K562 (cell line): ENCODE measurements at regions not wholly inside any gene's neighbourhood (a gene's known extent, or its start where the extent isn't known, plus 50 kb on each side); places are given as distances from the start of the nearest gene placed in this dataset.

Experiments used
- ATAC-seq: fragments of 200-7000 bp; cut with Tn5 transposase; 3 replicates; pipeline ENCODE4 v1.9.1; 2020; ENCODE audit warnings: moderate library complexity
- BruUV-seq: library from RNA; stranded (reverse); fragments of 400-500 nt; replicated peaks from 2 replicates; lab custom pipeline; 2021; lab: Mats Ljungman, UMichigan
- CTCF ChIA-PET: fragments of 300-600 bp; formaldehyde crosslinking; extraction: SDS; loops from one replicate; lab custom pipeline; 2021; ENCODE audit warnings: low intra/inter-chr PET ratio; lab: Yijun Ruan, JAX
- POLR2A ChIA-PET: fragments of 300-600, 350-650 bp; sonication (Branson Sonifier 250); formaldehyde crosslinking; extraction: SDS; loops from one replicate; lab custom pipeline; 2021; ENCODE audit warnings: antibody characterized with exemption, inconsistent platforms; lab: Yijun Ruan, JAX
- DNase-seq, 4 experiments: peaks; one replicate each; pipeline versions ENCODE4 v3.0.0 to v3.0.0-alpha.2; 2011 to 2018; ENCODE audit warnings: low spot score in 3 of 4, mixed read lengths in 3 of 4; ENCODE audit errors: extremely low read depth in 1 of 4
- FAIRE-seq: peaks from 2 replicates; lab custom pipeline; 2011; peaks lifted over from hg19 to GRCh38; lab: Jason Lieb, UNC
- H2AFZ ChIP-seq: 2 replicates; pipeline ENCODE4 v1.6.0; 2011; ENCODE audit warnings: low read depth, low read length, control low read depth, inconsistent platforms
- H3K27ac ChIP-seq: fragments of 200-600 bp; 3 replicates; pipeline ENCODE4 v1.8.0; 2011; ENCODE audit warnings: low read depth, mild to moderate bottlenecking, control low read depth, inconsistent platforms, low read length, moderate library complexity, mixed read lengths; ENCODE audit errors: extremely low read depth
- H3K27me3 ChIP-seq, 2 experiments: fragments of 300-600 bp in 1 of 2; 2 replicates in 1 of 2; 3 replicates in 1 of 2; pipeline versions ENCODE4 v1.6.0 to v1.8.0; 2011; ENCODE audit warnings: inconsistent platforms in 2 of 2, low read length in 2 of 2, mild to moderate bottlenecking in 1 of 2, mixed read lengths in 1 of 2, moderate library complexity in 1 of 2; ENCODE audit not compliant: control insufficient read depth in 2 of 2, insufficient read depth in 2 of 2
- H3K36me3 ChIP-seq: fragments of 300-600 bp; 3 replicates; pipeline ENCODE4 v1.8.0; 2011; ENCODE audit warnings: mild to moderate bottlenecking, low read length, inconsistent platforms; ENCODE audit not compliant: control insufficient read depth, insufficient read depth
- H3K4me1 ChIP-seq, 2 experiments: fragments of 200-600 bp in 1 of 2; replicated peaks in 1 of 2; 2 replicates in 1 of 2; 3 replicates in 1 of 2; pipeline versions ENCODE4 v1.5.1 to v1.8.0; 2011; ENCODE audit warnings: inconsistent platforms in 2 of 2, low read length in 2 of 2, mild to moderate bottlenecking in 1 of 2, mixed read lengths in 1 of 2, moderate library complexity in 1 of 2; ENCODE audit not compliant: control insufficient read depth in 2 of 2, insufficient read depth in 2 of 2
- H3K4me2 ChIP-seq: 2 replicates; pipeline ENCODE4 v1.6.1; 2011; ENCODE audit warnings: low read length, control low read depth, inconsistent platforms, mixed read lengths; ENCODE audit not compliant: insufficient read depth
- H3K4me3 ChIP-seq: fragments of 200-600 bp; sonication (generic), shearing (Covaris generic); 2 replicates; pipeline ENCODE4 v1.5.1; 2016; ENCODE audit warnings: control low read depth, inconsistent platforms
- H3K79me2 ChIP-seq: fragments of 200-600 bp; 3 replicates; pipeline ENCODE4 v1.8.0; 2011; ENCODE audit warnings: low read length, inconsistent platforms; ENCODE audit not compliant: control insufficient read depth, insufficient read depth
- H3K9ac ChIP-seq, 2 experiments: 2 replicates each; pipeline versions ENCODE4 v1.6.0 to v1.6.1; 2011; ENCODE audit warnings: low read depth in 2 of 2, low read length in 2 of 2, control low read depth in 1 of 2, inconsistent platforms in 1 of 2, mild to moderate bottlenecking in 1 of 2, mixed read lengths in 1 of 2; ENCODE audit not compliant: insufficient read depth in 1 of 2
- H3K9me1 ChIP-seq: one replicate; pipeline ENCODE4 v1.6.0; 2011; ENCODE audit warnings: inconsistent platforms, mild to moderate bottlenecking, low read length, moderate library complexity; ENCODE audit not compliant: control insufficient read depth, insufficient read depth
- H3K9me3 ChIP-seq: replicated peaks from 2 replicates; pipeline ENCODE4 v1.5.1; 2011; ENCODE audit warnings: low read depth, low read length, inconsistent platforms; ENCODE audit not compliant: control insufficient read depth, insufficient read depth
- H4K20me1 ChIP-seq: replicated peaks from 2 replicates; pipeline ENCODE4 v1.6.1; 2011; ENCODE audit warnings: low read length, inconsistent platforms, mixed read lengths; ENCODE audit not compliant: control insufficient read depth, insufficient read depth
- CAMTA2 ChIP-seq: fragments of 250-450 bp; sonication (Bioruptor Pico); conservative IDR thresholded peaks from 2 replicates; pipeline ENCODE4 v1.5.1; 2022
- CBFB ChIP-seq: sonication (generic); formaldehyde crosslinking; IDR thresholded peaks from 2 replicates; pipeline ENCODE4 v1.4.0; 2020; ENCODE audit warnings: mild to moderate bottlenecking, missing genetic modification reagents
- FOXO4 ChIP-seq: fragments of 450-650 bp; formaldehyde crosslinking; IDR thresholded peaks from 2 replicates; pipeline ENCODE4 v1.4.0; 2020; ENCODE audit warnings: mild to moderate bottlenecking, moderate library complexity
- GABPB1 ChIP-seq: sonication (generic); formaldehyde crosslinking; IDR thresholded peaks from 2 replicates; pipeline ENCODE4 v1.8.0; 2022; ENCODE audit warnings: mild to moderate bottlenecking, missing genetic modification reagents
- MAX ChIP-seq: sonication (generic); formaldehyde crosslinking; IDR thresholded peaks from 2 replicates; pipeline ENCODE4 v1.9.0; 2022; ENCODE audit warnings: mild to moderate bottlenecking, missing genetic modification reagents
- MIER1 ChIP-seq: fragments of 450-650 bp; IDR thresholded peaks from 2 replicates; pipeline ENCODE4 v1.6.1; 2016; ENCODE audit warnings: antibody characterized with exemption, mild to moderate bottlenecking, low read depth
- NELFE ChIP-seq: IDR thresholded peaks from 2 replicates; pipeline ENCODE4 v1.6.1; 2011; ENCODE audit warnings: mild to moderate bottlenecking; ENCODE audit not compliant: insufficient read depth, insufficient read length
- PCBP2 ChIP-seq: fragments of 200-400 bp; formaldehyde crosslinking; IDR thresholded peaks from 2 replicates; pipeline ENCODE4 v1.6.1; 2018; ENCODE audit warnings: low read length, low read depth, mild to moderate bottlenecking, moderate library complexity; ENCODE audit not compliant: poor library complexity, severe bottlenecking
- PHB ChIP-seq: fragments of 250-450 bp; sonication (Bioruptor Pico); IDR thresholded peaks from 2 replicates; pipeline ENCODE4 v1.5.0; 2021
- PHF20 ChIP-seq: fragments of 450-650 bp; IDR thresholded peaks from 2 replicates; pipeline ENCODE4 v1.6.1; 2018; ENCODE audit not compliant: partially characterized antibody
- SETDB1 ChIP-seq: IDR thresholded peaks from one replicate; pipeline ENCODE4 v1.6.1; 2012; ENCODE audit warnings: low read length, control low read depth, inconsistent platforms
- STAT6 ChIP-seq: sonication (generic); formaldehyde crosslinking; IDR thresholded peaks from 2 replicates; pipeline ENCODE4 v1.8.1; 2023; ENCODE audit warnings: mild to moderate bottlenecking, missing genetic modification reagents
- TAF1 ChIP-seq: IDR thresholded peaks from 2 replicates; pipeline ENCODE4 v1.6.1; 2011; ENCODE audit warnings: mild to moderate bottlenecking, low read length, moderate library complexity; ENCODE audit not compliant: insufficient read depth, control insufficient read depth, severe bottlenecking; ENCODE audit errors: extremely low read depth
- TAF7 ChIP-seq: fragments of 450-650 bp; IDR thresholded peaks from 2 replicates; pipeline ENCODE4 v1.6.1; 2016; ENCODE audit warnings: missing genetic modification characterization, missing compliant biosample characterization
- TAF9B ChIP-seq: fragments of 450-650 bp; IDR thresholded peaks from 2 replicates; pipeline ENCODE4 v1.6.1; 2018; ENCODE audit warnings: mild to moderate bottlenecking; ENCODE audit not compliant: partially characterized antibody
- YBX1 ChIP-seq: fragments of 450-650 bp; IDR thresholded peaks from 2 replicates; pipeline ENCODE4 v1.7.1; 2016; ENCODE audit warnings: mild to moderate bottlenecking
- ZBTB33 ChIP-seq: sonication (generic); formaldehyde crosslinking; IDR thresholded peaks from 2 replicates; pipeline ENCODE4 v1.8.1; 2023; ENCODE audit warnings: mild to moderate bottlenecking, missing genetic modification reagents
- ZKSCAN3 ChIP-seq: fragments of 250-450 bp; sonication (Bioruptor Pico); IDR thresholded peaks from 2 replicates; pipeline ENCODE4 v1.4.0; 2020
- WGBS: fragments of 100-300 bp; shearing (Covaris generic); methylation state at CpG from one replicate; pipeline ENCODE4 v1.1.6; 2016; ENCODE audit warnings: low coverage, mixed read lengths; ENCODE audit not compliant: insufficient coverage; ENCODE audit errors: missing lambda C conversion rate; 5-methylcytosine and 5-hydroxymethylcytosine counted together
- in situ Hi-C: fragments of 300-500 bp; cut with MboI; formaldehyde crosslinking; loops from 4 replicates; pipeline ENCODE4 v1.15.0; 2018; ENCODE audit warnings: inconsistent platforms, mixed read lengths
- intact Hi-C: fragments of 100-400 bp; cut with micrococcal nuclease; formaldehyde crosslinking; loops from 2 replicates; pipeline ENCODE4 v1.14.2; 2022

- Histone ChIP-seq H3K9me3 (no peaks in the 10 kb centered on the region), H3K9me1 (no peaks in the 10 kb centered on the region), H2AFZ (no peak overlapping the region), H3K4me3 (no peak overlapping the region), H3K79me2 (no peaks in the 10 kb centered on the region), H3K4me2 (no peak overlapping the region), H3K4me1 (no peaks in the 10 kb centered on the region), H3K27ac (no peak overlapping the region), H3K27me3 (no peaks in the 10 kb centered on the region), H4K20me1 (no peaks in the 10 kb centered on the region), H3K9ac (no peak overlapping the region), H3K36me3 (no peaks in the 10 kb centered on the region)
- DNase-seq (no peak), FAIRE-seq (no peak), ATAC-seq (no peak)
- ChIA-PET CTCF (no interaction called here), POLR2A (no interaction called here)
- intact Hi-C loops, result no loop called here
- in situ Hi-C loops, result no loop called here
- no TSS peak for BruUV-seq
- 0% methylated on average over 3 of the region's 3 CpGs for WGBS
- TF ChIP-seq PHF20, result no peak
- no peak for TF ChIP-seq ZBTB33 (CRISPR knock-in tag)
- no peak for TF ChIP-seq TAF7 (tag)
- no peak for TF ChIP-seq ZKSCAN3 (CRISPR knock-in tag)
- no peak for TF ChIP-seq YBX1
- TF ChIP-seq CBFB (CRISPR knock-in tag), result no peak
- no peak for TF ChIP-seq PCBP2
- TF ChIP-seq MIER1, result no peak
- no peak for TF ChIP-seq FOXO4
- TF ChIP-seq NELFE, result no peak
- TF ChIP-seq CAMTA2 (CRISPR knock-in tag), result no peak
- no peak for TF ChIP-seq TAF9B
- TF ChIP-seq MAX, result no peak
- TF ChIP-seq TAF1, result no peak
- TF ChIP-seq SETDB1, result no peak
- no peak for TF ChIP-seq GABPB1 (CRISPR knock-in tag)
- TF ChIP-seq PHB (CRISPR knock-in tag), result no peak
- no peak for TF ChIP-seq STAT6 (CRISPR knock-in tag)
Measured at GRCh38 chr1:60173729-60174505, 100.3 kb upstream of the C1orf87 start.
